Keratinocyte (primary cell): ENCODE measurements at regions not wholly inside any gene's neighbourhood (a gene's known extent, or its start where the extent isn't known, plus 50 kb on each side); places are given as distances from the start of the nearest gene placed in this dataset.

Experiments used
- DNase-seq: peaks from one replicate; pipeline ENCODE4 v3.0.0-alpha.2; 2011; ENCODE audit warnings: low read depth, missing footprints, low spot score
- FAIRE-seq: peaks from 2 replicates; lab custom pipeline; 2011; peaks lifted over from hg19 to GRCh38; lab: Jason Lieb, UNC
- H2AFZ ChIP-seq: 2 replicates; pipeline ENCODE4 v1.6.0; 2012; ENCODE audit warnings: low read length, control low read depth, inconsistent platforms; ENCODE audit not compliant: control insufficient read depth
- H3K27ac ChIP-seq: 2 replicates; pipeline ENCODE4 v1.5.1; 2011; ENCODE audit warnings: low read length; ENCODE audit not compliant: control insufficient read depth, insufficient read depth
- H3K27me3 ChIP-seq: 3 replicates; pipeline ENCODE4 v1.6.0; 2011; ENCODE audit warnings: low read length; ENCODE audit not compliant: control insufficient read depth, insufficient read depth; ENCODE audit errors: extremely low read depth
- H3K36me3 ChIP-seq, 2 experiments: 2 replicates in 1 of 2; 3 replicates in 1 of 2; pipeline ENCODE4 v1.5.1; 2011; ENCODE audit warnings: low read length in 2 of 2, mild to moderate bottlenecking in 1 of 2; ENCODE audit not compliant: control insufficient read depth in 2 of 2, insufficient read depth in 2 of 2; ENCODE audit errors: extremely low read depth in 1 of 2
- H3K4me1 ChIP-seq: 3 replicates; pipeline ENCODE4 v1.5.1; 2011; ENCODE audit warnings: low read length; ENCODE audit not compliant: control insufficient read depth, insufficient read depth; ENCODE audit errors: extremely low read depth
- H3K4me2 ChIP-seq: 3 replicates; pipeline ENCODE4 v1.6.0; 2011; ENCODE audit warnings: low read depth, low read length; ENCODE audit not compliant: control insufficient read depth, insufficient read depth; ENCODE audit errors: extremely low read depth
- H3K4me3 ChIP-seq, 3 experiments: fragments of 200-600 bp in 1 of 3; sonication (generic) in 1 of 3; 2 replicates in 2 of 3; 3 replicates in 1 of 3; pipeline ENCODE4 v1.5.1; 2011 to 2016; ENCODE audit warnings: low read length in 3 of 3, mild to moderate bottlenecking in 3 of 3, control low read depth in 2 of 3, inconsistent platforms in 1 of 3, low read depth in 1 of 3, mixed read lengths in 1 of 3, mixed run types in 1 of 3, moderate library complexity in 1 of 3; ENCODE audit not compliant: control insufficient read depth in 2 of 3, insufficient read depth in 2 of 3; ENCODE audit errors: extremely low read depth in 1 of 3
- H3K79me2 ChIP-seq: 2 replicates; pipeline ENCODE4 v1.6.0; 2012; ENCODE audit warnings: low read length; ENCODE audit not compliant: control insufficient read depth, insufficient read depth
- H3K9ac ChIP-seq: 3 replicates; pipeline ENCODE4 v1.6.0; 2011; ENCODE audit warnings: low read length; ENCODE audit not compliant: control insufficient read depth, insufficient read depth; ENCODE audit errors: extremely low read depth
- H3K9me1 ChIP-seq: 3 replicates; pipeline ENCODE4 v1.6.0; 2011; ENCODE audit warnings: low read length; ENCODE audit not compliant: control insufficient read depth, insufficient read depth; ENCODE audit errors: extremely low read depth
- H3K9me3 ChIP-seq: 2 replicates; pipeline ENCODE4 v1.5.1; 2012; ENCODE audit warnings: low read depth, low read length; ENCODE audit not compliant: control insufficient read depth
- H4K20me1 ChIP-seq: 3 replicates; pipeline ENCODE4 v1.6.0; 2011; ENCODE audit warnings: low read length; ENCODE audit not compliant: control insufficient read depth, insufficient read depth; ENCODE audit errors: extremely low read depth
- EZH2 ChIP-seq: IDR thresholded peaks from one replicate; pipeline ENCODE4 v1.6.1; 2012; ENCODE audit warnings: inconsistent platforms, mild to moderate bottlenecking, low read length, moderate library complexity
- dilution Hi-C: fragments of 300-500 bp; cut with MboI; formaldehyde crosslinking; loops from one replicate; pipeline ENCODE4 v1.7.0; 2020; ENCODE audit warnings: low sequenced_read_pairs; ENCODE audit not compliant: extremely low pct_ligation_motif_present
- TF ChIP-seq, protein P1 (sequence below), 3 experiments: IDR thresholded peaks in 1 of 3; conservative IDR thresholded peaks in 1 of 3; optimal IDR thresholded peaks in 1 of 3; 2 replicates in 2 of 3; 3 replicates in 1 of 3; pipeline versions ENCODE3 to v1.5.1; 2011; ENCODE audit warnings: low read length in 3 of 3, mild to moderate bottlenecking in 3 of 3, moderate library complexity in 2 of 3, control low read depth in 1 of 3, inconsistent platforms in 1 of 3; ENCODE audit not compliant: insufficient read depth in 2 of 3; ENCODE audit errors: extremely low read depth in 1 of 3

DNA sequence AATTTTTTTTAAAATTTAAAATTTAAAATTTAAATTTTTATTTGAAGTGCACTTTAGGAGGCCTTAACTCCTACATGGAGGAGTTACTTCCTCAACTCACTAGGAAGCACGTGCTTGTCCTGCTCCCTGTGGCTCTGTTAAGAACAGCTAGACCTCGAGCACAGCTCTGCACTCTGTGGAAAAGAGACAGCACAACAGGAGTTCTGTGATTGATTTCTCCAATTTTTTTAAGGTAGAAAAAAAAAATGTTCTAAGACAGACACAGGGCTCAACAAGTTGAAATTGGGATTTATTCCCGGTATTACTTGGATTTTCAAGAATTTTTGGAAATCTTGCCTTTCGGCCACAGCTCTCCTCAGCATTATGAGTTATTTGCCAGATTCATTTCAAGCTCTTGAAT lies 356.6 kb upstream of the LYPLAL1 start:
- TF ChIP-seq, protein P1, sequence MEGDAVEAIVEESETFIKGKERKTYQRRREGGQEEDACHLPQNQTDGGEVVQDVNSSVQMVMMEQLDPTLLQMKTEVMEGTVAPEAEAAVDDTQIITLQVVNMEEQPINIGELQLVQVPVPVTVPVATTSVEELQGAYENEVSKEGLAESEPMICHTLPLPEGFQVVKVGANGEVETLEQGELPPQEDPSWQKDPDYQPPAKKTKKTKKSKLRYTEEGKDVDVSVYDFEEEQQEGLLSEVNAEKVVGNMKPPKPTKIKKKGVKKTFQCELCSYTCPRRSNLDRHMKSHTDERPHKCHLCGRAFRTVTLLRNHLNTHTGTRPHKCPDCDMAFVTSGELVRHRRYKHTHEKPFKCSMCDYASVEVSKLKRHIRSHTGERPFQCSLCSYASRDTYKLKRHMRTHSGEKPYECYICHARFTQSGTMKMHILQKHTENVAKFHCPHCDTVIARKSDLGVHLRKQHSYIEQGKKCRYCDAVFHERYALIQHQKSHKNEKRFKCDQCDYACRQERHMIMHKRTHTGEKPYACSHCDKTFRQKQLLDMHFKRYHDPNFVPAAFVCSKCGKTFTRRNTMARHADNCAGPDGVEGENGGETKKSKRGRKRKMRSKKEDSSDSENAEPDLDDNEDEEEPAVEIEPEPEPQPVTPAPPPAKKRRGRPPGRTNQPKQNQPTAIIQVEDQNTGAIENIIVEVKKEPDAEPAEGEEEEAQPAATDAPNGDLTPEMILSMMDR (optimal IDR thresholded peaks at IDR 0.05 in 1 of 3, IDR thresholded peaks at IDR 0.05 in 1 of 3, conservative IDR thresholded peaks at IDR 0.05 in 1 of 3; ENCODE audit: extremely low read depth in 1 of 3, insufficient read depth in 2 of 3, low read length in 3 of 3), result no peak
- TF ChIP-seq EZH2, result no peak
- no peaks in the 10 kb centered on the region for H4K20me1 ChIP-seq
- no peaks in the 10 kb centered on the region for H3K9me3 ChIP-seq
- H3K4me1 ChIP-seq, result no peaks in the 10 kb centered on the region
- no peak for DNase-seq
- H3K27me3 ChIP-seq, result no peaks in the 10 kb centered on the region
- no peaks in the 10 kb centered on the region for H3K9me1 ChIP-seq
- H3K79me2 ChIP-seq, result no peaks in the 10 kb centered on the region
- no peak overlapping the region for H3K27ac ChIP-seq
- no peaks in the 10 kb centered on the region for H3K36me3 ChIP-seq
- H2AFZ ChIP-seq, result no peak overlapping the region
- no peak for FAIRE-seq
- no peak overlapping the region for H3K9ac ChIP-seq
- no peak overlapping the region for H3K4me2 ChIP-seq
- H3K4me3 ChIP-seq, result no peak overlapping the region
- dilution Hi-C loops, result no loop called here

DNA sequence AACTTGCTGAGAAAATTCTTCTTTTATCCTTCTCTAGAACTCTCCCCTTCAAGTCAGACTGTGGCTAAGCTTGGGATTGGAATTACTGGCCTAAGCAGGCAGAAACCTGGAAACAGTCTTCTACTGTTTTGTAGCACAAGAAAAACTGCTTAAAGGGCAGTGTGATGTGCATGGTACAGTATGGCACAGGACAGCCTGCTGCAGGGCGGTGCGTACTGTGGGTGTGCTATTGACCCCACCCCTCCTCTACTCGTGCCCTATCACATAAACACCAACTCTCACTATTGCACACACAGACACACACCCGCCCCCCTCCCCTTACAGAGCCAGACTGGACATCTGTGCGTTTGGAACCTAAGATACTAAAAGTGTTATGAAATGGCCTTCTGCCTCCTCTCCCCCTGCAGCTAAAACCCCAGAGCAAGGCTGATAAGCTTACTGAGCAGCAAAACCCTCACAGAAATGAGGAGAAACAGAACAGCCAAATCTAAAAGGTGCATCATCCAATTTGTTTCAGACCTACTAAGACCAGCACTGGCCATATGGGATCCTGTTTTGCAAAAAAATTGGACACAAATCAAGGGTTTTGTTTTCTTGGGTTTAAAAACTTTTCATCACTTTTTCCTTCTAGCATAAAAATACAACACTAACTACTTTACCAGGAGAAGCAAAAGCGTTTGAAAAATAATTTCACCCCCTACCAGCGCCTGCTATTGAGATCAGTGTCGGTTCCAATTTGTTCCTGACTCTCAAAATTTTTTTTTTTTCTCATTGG lies 355.8 kb upstream of the LYPLAL1 start:
- dilution Hi-C loops, result no loop called here
- no peak overlapping the region for H2AFZ ChIP-seq

More for the DNA sequence above, 355.8 kb upstream of the LYPLAL1 start:
- no peaks in the 10 kb centered on the region for H3K27me3 ChIP-seq
- DNase-seq, result no peak
- no peaks in the 10 kb centered on the region for H3K9me3 ChIP-seq
- FAIRE-seq, result no peak
- TF ChIP-seq, protein P1 (optimal IDR thresholded peaks at IDR 0.05 in 1 of 3, IDR thresholded peaks at IDR 0.05 in 1 of 3, conservative IDR thresholded peaks at IDR 0.05 in 1 of 3; ENCODE audit: extremely low read depth in 1 of 3, insufficient read depth in 2 of 3, low read length in 3 of 3), result no peak
- no peak for TF ChIP-seq EZH2
- no peaks in the 10 kb centered on the region for H3K36me3 ChIP-seq
- no peaks in the 10 kb centered on the region for H3K9me1 ChIP-seq
- no peak overlapping the region for H3K27ac ChIP-seq
- no peak overlapping the region for H3K9ac ChIP-seq
- H4K20me1 ChIP-seq, result no peaks in the 10 kb centered on the region
- H3K4me1 ChIP-seq, result no peaks in the 10 kb centered on the region
- H3K79me2 ChIP-seq, result no peaks in the 10 kb centered on the region
- H3K4me2 ChIP-seq, result no peak overlapping the region
- H3K4me3 ChIP-seq, result no peak overlapping the region
